Keratinocyte (primary cell): ENCODE measurements at regions not wholly inside any gene's neighbourhood (a gene's known extent, or its start where the extent isn't known, plus 50 kb on each side); places are given as distances from the start of the nearest gene placed in this dataset.

Source experiments
- DNase-seq: peaks from one replicate; pipeline ENCODE4 v3.0.0-alpha.2; 2011; ENCODE audit warnings: low read depth, missing footprints, low spot score
- FAIRE-seq: peaks from 2 replicates; lab custom pipeline; 2011; peaks lifted over from hg19 to GRCh38; lab: Jason Lieb, UNC
- H2AFZ ChIP-seq: 2 replicates; pipeline ENCODE4 v1.6.0; 2012; ENCODE audit warnings: low read length, control low read depth, inconsistent platforms; ENCODE audit not compliant: control insufficient read depth
- H3K27ac ChIP-seq: 2 replicates; pipeline ENCODE4 v1.5.1; 2011; ENCODE audit warnings: low read length; ENCODE audit not compliant: control insufficient read depth, insufficient read depth
- H3K27me3 ChIP-seq: 3 replicates; pipeline ENCODE4 v1.6.0; 2011; ENCODE audit warnings: low read length; ENCODE audit not compliant: control insufficient read depth, insufficient read depth; ENCODE audit errors: extremely low read depth
- H3K36me3 ChIP-seq, 2 experiments: 2 replicates in 1 of 2; 3 replicates in 1 of 2; pipeline ENCODE4 v1.5.1; 2011; ENCODE audit warnings: low read length in 2 of 2, mild to moderate bottlenecking in 1 of 2; ENCODE audit not compliant: control insufficient read depth in 2 of 2, insufficient read depth in 2 of 2; ENCODE audit errors: extremely low read depth in 1 of 2
- H3K4me1 ChIP-seq: 3 replicates; pipeline ENCODE4 v1.5.1; 2011; ENCODE audit warnings: low read length; ENCODE audit not compliant: control insufficient read depth, insufficient read depth; ENCODE audit errors: extremely low read depth
- H3K4me2 ChIP-seq: 3 replicates; pipeline ENCODE4 v1.6.0; 2011; ENCODE audit warnings: low read depth, low read length; ENCODE audit not compliant: control insufficient read depth, insufficient read depth; ENCODE audit errors: extremely low read depth
- H3K4me3 ChIP-seq, 3 experiments: fragments of 200-600 bp in 1 of 3; sonication (generic) in 1 of 3; 2 replicates in 2 of 3; 3 replicates in 1 of 3; pipeline ENCODE4 v1.5.1; 2011 to 2016; ENCODE audit warnings: low read length in 3 of 3, mild to moderate bottlenecking in 3 of 3, control low read depth in 2 of 3, inconsistent platforms in 1 of 3, low read depth in 1 of 3, mixed read lengths in 1 of 3, mixed run types in 1 of 3, moderate library complexity in 1 of 3; ENCODE audit not compliant: control insufficient read depth in 2 of 3, insufficient read depth in 2 of 3; ENCODE audit errors: extremely low read depth in 1 of 3
- H3K79me2 ChIP-seq: 2 replicates; pipeline ENCODE4 v1.6.0; 2012; ENCODE audit warnings: low read length; ENCODE audit not compliant: control insufficient read depth, insufficient read depth
- H3K9ac ChIP-seq: 3 replicates; pipeline ENCODE4 v1.6.0; 2011; ENCODE audit warnings: low read length; ENCODE audit not compliant: control insufficient read depth, insufficient read depth; ENCODE audit errors: extremely low read depth
- H3K9me1 ChIP-seq: 3 replicates; pipeline ENCODE4 v1.6.0; 2011; ENCODE audit warnings: low read length; ENCODE audit not compliant: control insufficient read depth, insufficient read depth; ENCODE audit errors: extremely low read depth
- H3K9me3 ChIP-seq: 2 replicates; pipeline ENCODE4 v1.5.1; 2012; ENCODE audit warnings: low read depth, low read length; ENCODE audit not compliant: control insufficient read depth
- H4K20me1 ChIP-seq: 3 replicates; pipeline ENCODE4 v1.6.0; 2011; ENCODE audit warnings: low read length; ENCODE audit not compliant: control insufficient read depth, insufficient read depth; ENCODE audit errors: extremely low read depth
- EZH2 ChIP-seq: IDR thresholded peaks from one replicate; pipeline ENCODE4 v1.6.1; 2012; ENCODE audit warnings: inconsistent platforms, mild to moderate bottlenecking, low read length, moderate library complexity
- dilution Hi-C: fragments of 300-500 bp; cut with MboI; formaldehyde crosslinking; loops from one replicate; pipeline ENCODE4 v1.7.0; 2020; ENCODE audit warnings: low sequenced_read_pairs; ENCODE audit not compliant: extremely low pct_ligation_motif_present
- TF ChIP-seq, protein P1 (sequence below), 3 experiments: IDR thresholded peaks in 1 of 3; conservative IDR thresholded peaks in 1 of 3; optimal IDR thresholded peaks in 1 of 3; 2 replicates in 2 of 3; 3 replicates in 1 of 3; pipeline versions ENCODE3 to v1.5.1; 2011; ENCODE audit warnings: low read length in 3 of 3, mild to moderate bottlenecking in 3 of 3, moderate library complexity in 2 of 3, control low read depth in 1 of 3, inconsistent platforms in 1 of 3; ENCODE audit not compliant: insufficient read depth in 2 of 3; ENCODE audit errors: extremely low read depth in 1 of 3

GRCh38 chr11:127412234-127412633 is 411.7 kb upstream of the KIRREL3 start:
- Histone ChIP-seq H3K36me3 (no peaks in the 10 kb centered on the region), H2AFZ (no peak overlapping the region), H3K4me1 (no peaks in the 10 kb centered on the region), H4K20me1 (no peaks in the 10 kb centered on the region), H3K79me2 (no peaks in the 10 kb centered on the region), H3K9me1 (no peaks in the 10 kb centered on the region), H3K4me2 (no peak overlapping the region), H3K9ac (no peak overlapping the region), H3K4me3 (no peak overlapping the region), H3K27ac (no peak overlapping the region), H3K9me3 (peaks cover 4% of the 10 kb centered on the region), H3K27me3 (no peaks in the 10 kb centered on the region)
- FAIRE-seq (no peak), DNase-seq (no peak)
- dilution Hi-C loops, result no loop called here
- TF ChIP-seq, protein P1, sequence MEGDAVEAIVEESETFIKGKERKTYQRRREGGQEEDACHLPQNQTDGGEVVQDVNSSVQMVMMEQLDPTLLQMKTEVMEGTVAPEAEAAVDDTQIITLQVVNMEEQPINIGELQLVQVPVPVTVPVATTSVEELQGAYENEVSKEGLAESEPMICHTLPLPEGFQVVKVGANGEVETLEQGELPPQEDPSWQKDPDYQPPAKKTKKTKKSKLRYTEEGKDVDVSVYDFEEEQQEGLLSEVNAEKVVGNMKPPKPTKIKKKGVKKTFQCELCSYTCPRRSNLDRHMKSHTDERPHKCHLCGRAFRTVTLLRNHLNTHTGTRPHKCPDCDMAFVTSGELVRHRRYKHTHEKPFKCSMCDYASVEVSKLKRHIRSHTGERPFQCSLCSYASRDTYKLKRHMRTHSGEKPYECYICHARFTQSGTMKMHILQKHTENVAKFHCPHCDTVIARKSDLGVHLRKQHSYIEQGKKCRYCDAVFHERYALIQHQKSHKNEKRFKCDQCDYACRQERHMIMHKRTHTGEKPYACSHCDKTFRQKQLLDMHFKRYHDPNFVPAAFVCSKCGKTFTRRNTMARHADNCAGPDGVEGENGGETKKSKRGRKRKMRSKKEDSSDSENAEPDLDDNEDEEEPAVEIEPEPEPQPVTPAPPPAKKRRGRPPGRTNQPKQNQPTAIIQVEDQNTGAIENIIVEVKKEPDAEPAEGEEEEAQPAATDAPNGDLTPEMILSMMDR (optimal IDR thresholded peaks at IDR 0.05 in 1 of 3, IDR thresholded peaks at IDR 0.05 in 1 of 3, conservative IDR thresholded peaks at IDR 0.05 in 1 of 3; ENCODE audit: extremely low read depth in 1 of 3, insufficient read depth in 2 of 3, low read length in 3 of 3), result no peak
- no peak for TF ChIP-seq EZH2

DNA sequence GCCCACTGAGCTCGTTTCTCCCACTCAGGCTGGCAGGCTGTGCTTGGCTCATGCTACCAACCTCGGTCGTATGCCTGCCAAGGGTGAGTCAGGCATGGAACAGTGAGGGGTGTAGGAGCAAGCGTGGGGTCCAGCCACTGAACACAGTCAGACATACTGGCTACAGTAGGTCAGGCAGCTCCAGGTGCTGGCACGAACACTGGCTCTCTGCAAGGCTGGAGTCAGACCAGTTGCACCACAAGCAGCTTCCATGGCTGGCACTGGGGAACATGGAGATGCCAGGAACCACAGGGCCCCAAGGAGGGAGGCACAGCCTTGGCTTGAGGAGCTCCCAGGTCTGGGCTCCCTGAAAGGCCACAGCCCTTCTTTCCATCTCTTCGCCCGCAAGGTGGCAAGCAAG is 410.7 kb upstream of the KIRREL3 start:
- TF ChIP-seq EZH2, result no peak
- TF ChIP-seq, protein P1 (optimal IDR thresholded peaks at IDR 0.05 in 1 of 3, IDR thresholded peaks at IDR 0.05 in 1 of 3, conservative IDR thresholded peaks at IDR 0.05 in 1 of 3; ENCODE audit: extremely low read depth in 1 of 3, insufficient read depth in 2 of 3, low read length in 3 of 3), result no peak
- Histone ChIP-seq H3K4me2 (no peak overlapping the region), H3K9me3 (peaks cover 4% of the 10 kb centered on the region), H3K9me1 (no peaks in the 10 kb centered on the region), H3K4me1 (no peaks in the 10 kb centered on the region), H4K20me1 (no peaks in the 10 kb centered on the region), H3K4me3 (no peak overlapping the region), H3K79me2 (no peaks in the 10 kb centered on the region), H2AFZ (no peak overlapping the region), H3K36me3 (no peaks in the 10 kb centered on the region), H3K27ac (no peak overlapping the region), H3K9ac (no peak overlapping the region), H3K27me3 (no peaks in the 10 kb centered on the region)
- DNase-seq (no peak), FAIRE-seq (no peak)
- dilution Hi-C loops, result no loop called here
